Fibroblast of villous mesenchyme (primary cell): ENCODE measurements at regions not wholly inside any gene's neighbourhood (a gene's known extent, or its start where the extent isn't known, plus 50 kb on each side); places are given as distances from the start of the nearest gene placed in this dataset.

Experiments used
- DNase-seq: peaks from one replicate; pipeline ENCODE4 v3.0.0-alpha.2; 2010; ENCODE audit warnings: low read depth
- H3K4me3 ChIP-seq: 2 replicates; pipeline ENCODE4 v1.5.1; 2011; ENCODE audit warnings: low read depth, mild to moderate bottlenecking, low read length
- CTCF ChIP-seq: IDR thresholded peaks from 2 replicates; pipeline ENCODE4 v1.5.1; 2012; ENCODE audit warnings: low read depth, mild to moderate bottlenecking, low read length; ENCODE audit not compliant: insufficient read depth

- DNase-seq: no peak
- no peak for TF ChIP-seq CTCF
- H3K4me3 ChIP-seq: no peak overlapping the region
Measured at GRCh38 chrX:69257499-69258127, 92.4 kb upstream of the PJA1 start.

- no peak overlapping the region for H3K4me3 ChIP-seq
- no peak for TF ChIP-seq CTCF
- DNase-seq: no peak
Measured at GRCh38 chrX:69256291-69256565, 91.0 kb upstream of the PJA1 start.

GRCh38 chrX:69255441-69256290 is 90.4 kb upstream of the PJA1 start:
- TF ChIP-seq CTCF: no peak
- no peak for DNase-seq
- no peak overlapping the region for H3K4me3 ChIP-seq

GRCh38 chrX:69253821-69254220 is 88.6 kb upstream of the PJA1 start:
- no peak for TF ChIP-seq CTCF
- H3K4me3 ChIP-seq: no peak overlapping the region
- no peak for DNase-seq

- no peak for TF ChIP-seq CTCF
- DNase-seq: no peak
Measured at GRCh38 chrX:69243276-69243675, 78.0 kb upstream of the PJA1 start.

GRCh38 chrX:69238887-69239231 is 73.6 kb upstream of the PJA1 start:
- TF ChIP-seq CTCF: no peak
- DNase-seq: no peak
- no peak overlapping the region for H3K4me3 ChIP-seq

More at GRCh38 chrX:69243276-69243675, 78.0 kb upstream of the PJA1 start:
- no peak overlapping the region for H3K4me3 ChIP-seq
